ENCODE measurements at regions not wholly inside any gene's neighbourhood (a gene's known extent, or its start where the extent isn't known, plus 50 kb on each side); places are given as distances from the start of the nearest gene placed in this dataset.

- Histone ChIP-seq H3K9ac (ENCODE audit: low read depth, low read length, poor library complexity) (no peak overlapping the region), H3K36me3 (replicated peaks in 1 of 2; ENCODE audit: control insufficient read depth in 2 of 2, insufficient read depth in 2 of 2, low read length in 2 of 2) (no peaks in the 10 kb centered on the region), H3K27me3 (ENCODE audit: control insufficient read depth in 3 of 3, insufficient read depth in 3 of 3, low read depth in 1 of 3, low read length in 3 of 3) (no peaks in the 10 kb centered on the region), H2AK5ac (ENCODE audit: low read depth, low read length) (no peak overlapping the region), H2AFZ (ENCODE audit: low read length) (no peak overlapping the region), H2BK15ac (ENCODE audit: low read length) (no peak overlapping the region), H2BK5ac (ENCODE audit: low read length) (no peak overlapping the region), H3K27ac (replicated peaks; ENCODE audit: low read length) (no peak overlapping the region), H3K23ac (ENCODE audit: low read depth, low read length, poor library complexity) (no peak overlapping the region), H3K4ac (ENCODE audit: low read length) (no peak overlapping the region), H3K79me1 (ENCODE audit: low read depth, low read length) (no peaks in the 10 kb centered on the region), H2BK12ac (ENCODE audit: low read length) (no peak overlapping the region), H3K9me3 (replicated peaks in 1 of 2; ENCODE audit: control insufficient read depth in 2 of 2, insufficient read depth in 1 of 2, low read depth in 1 of 2, low read length in 2 of 2) (no peaks in the 10 kb centered on the region), H3K18ac (ENCODE audit: low read length) (no peak overlapping the region), H4K91ac (ENCODE audit: low read depth, low read length, poor library complexity) (no peak overlapping the region), H3K4me3 (ENCODE audit: low read length in 2 of 2) (no peak overlapping the region), H3K14ac (ENCODE audit: low read length) (no peak overlapping the region), H3K4me2 (ENCODE audit: insufficient read depth, low read length, poor library complexity, severe bottlenecking) (no peak overlapping the region), H4K8ac (ENCODE audit: low read depth, low read length) (no peak overlapping the region), H3K4me1 (ENCODE audit: control insufficient read depth in 2 of 2, insufficient read depth in 1 of 2, low read depth in 1 of 2, low read length in 2 of 2) (no peaks in the 10 kb centered on the region), H2BK120ac (ENCODE audit: low read depth, low read length) (no peak overlapping the region)
- no peak for DNase-seq (ENCODE audit: low spot score)
Measured at GRCh38 chr10:20446561-20447193, 450.4 kb downstream of the NEBL start.

DNA sequence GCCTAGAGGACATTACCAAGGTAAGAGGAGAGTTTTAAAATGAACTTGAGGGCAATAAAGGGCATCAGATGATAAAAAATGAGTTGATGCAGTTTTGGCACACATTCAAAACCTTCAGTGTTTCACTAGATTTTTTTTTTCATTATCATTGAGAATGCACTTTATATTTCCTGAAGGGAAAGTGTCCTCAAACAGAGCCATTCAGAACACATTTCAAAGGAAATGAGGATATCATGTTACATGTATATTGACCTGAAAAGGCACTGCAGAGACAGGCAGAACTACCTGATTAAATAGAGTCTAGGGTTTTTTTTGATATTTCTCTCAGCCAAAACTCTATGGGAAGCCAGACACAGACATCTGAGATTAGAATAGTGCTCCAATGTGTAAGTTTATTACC lies 454.0 kb downstream of the NEBL start:
- Histone ChIP-seq H2AFZ (ENCODE audit: low read length) (no peak overlapping the region), H2BK15ac (ENCODE audit: low read length) (no peak overlapping the region), H2BK5ac (ENCODE audit: low read length) (no peak overlapping the region), H3K27me3 (ENCODE audit: control insufficient read depth in 3 of 3, insufficient read depth in 3 of 3, low read depth in 1 of 3, low read length in 3 of 3) (no peaks in the 10 kb centered on the region), H3K4me2 (ENCODE audit: insufficient read depth, low read length, poor library complexity, severe bottlenecking) (no peak overlapping the region), H3K4me3 (ENCODE audit: low read length in 2 of 2) (no peak overlapping the region), H3K36me3 (replicated peaks in 1 of 2; ENCODE audit: control insufficient read depth in 2 of 2, insufficient read depth in 2 of 2, low read length in 2 of 2) (no peaks in the 10 kb centered on the region), H3K9ac (ENCODE audit: low read depth, low read length, poor library complexity) (no peak overlapping the region), H3K18ac (ENCODE audit: low read length) (no peak overlapping the region), H3K4me1 (ENCODE audit: control insufficient read depth in 2 of 2, insufficient read depth in 1 of 2, low read depth in 1 of 2, low read length in 2 of 2) (no peaks in the 10 kb centered on the region), H3K14ac (ENCODE audit: low read length) (no peak overlapping the region), H2BK12ac (ENCODE audit: low read length) (no peak overlapping the region), H3K27ac (replicated peaks; ENCODE audit: low read length) (no peak overlapping the region), H2AK5ac (ENCODE audit: low read depth, low read length) (no peak overlapping the region), H4K8ac (ENCODE audit: low read depth, low read length) (no peak overlapping the region), H3K9me3 (replicated peaks in 1 of 2; ENCODE audit: control insufficient read depth in 2 of 2, insufficient read depth in 1 of 2, low read depth in 1 of 2, low read length in 2 of 2) (no peaks in the 10 kb centered on the region), H4K91ac (ENCODE audit: low read depth, low read length, poor library complexity) (no peak overlapping the region), H2BK120ac (ENCODE audit: low read depth, low read length) (no peak overlapping the region), H3K4ac (ENCODE audit: low read length) (no peak overlapping the region), H3K23ac (ENCODE audit: low read depth, low read length, poor library complexity) (no peak overlapping the region), H3K79me1 (ENCODE audit: low read depth, low read length) (no peaks in the 10 kb centered on the region)
- no peak for DNase-seq (ENCODE audit: low spot score)

- H3K14ac ChIP-seq (ENCODE audit: low read length) = no peak overlapping the region
- H3K4me2 ChIP-seq (ENCODE audit: insufficient read depth, low read length, poor library complexity, severe bottlenecking) = no peak overlapping the region
- no peak overlapping the region for H2AFZ ChIP-seq (ENCODE audit: low read length)
- no peak overlapping the region for H2BK5ac ChIP-seq (ENCODE audit: low read length)
- no peak overlapping the region for H2AK5ac ChIP-seq (ENCODE audit: low read depth, low read length)
- DNase-seq (ENCODE audit: low spot score) = no peak
- H3K9ac ChIP-seq (ENCODE audit: low read depth, low read length, poor library complexity) = no peak overlapping the region
- H3K4me3 ChIP-seq (ENCODE audit: low read length in 2 of 2) = no peak overlapping the region
- peaks cover 0 to 8% of the 10 kb centered on the region in 2 donors for H3K9me3 ChIP-seq (replicated peaks in 1 of 2; ENCODE audit: control insufficient read depth in 2 of 2, insufficient read depth in 1 of 2, low read depth in 1 of 2, low read length in 2 of 2)
- H3K36me3 ChIP-seq (replicated peaks in 1 of 2; ENCODE audit: control insufficient read depth in 2 of 2, insufficient read depth in 2 of 2, low read length in 2 of 2) = peaks cover 0 to 3% of the 10 kb centered on the region in 2 donors
- H4K91ac ChIP-seq (ENCODE audit: low read depth, low read length, poor library complexity) = no peak overlapping the region
- H3K79me1 ChIP-seq (ENCODE audit: low read depth, low read length) = no peaks in the 10 kb centered on the region
- no peaks in the 10 kb centered on the region for H3K27me3 ChIP-seq (ENCODE audit: control insufficient read depth in 3 of 3, insufficient read depth in 3 of 3, low read depth in 1 of 3, low read length in 3 of 3)
- no peak overlapping the region for H3K4ac ChIP-seq (ENCODE audit: low read length)
- no peak overlapping the region for H4K8ac ChIP-seq (ENCODE audit: low read depth, low read length)
- H3K27ac ChIP-seq (replicated peaks; ENCODE audit: low read length) = no peak overlapping the region
- no peak overlapping the region for H3K23ac ChIP-seq (ENCODE audit: low read depth, low read length, poor library complexity)
- H2BK12ac ChIP-seq (ENCODE audit: low read length) = no peak overlapping the region
- no peak overlapping the region for H3K18ac ChIP-seq (ENCODE audit: low read length)
- no CpG with 5 or more reads among the region's 2 CpGs for WGBS, 2 donors (ENCODE audit: extremely low coverage in 2 of 2, insufficient read length in 2 of 2, insufficient replicate concordance in 1 of 2)
- H3K4me1 ChIP-seq (ENCODE audit: control insufficient read depth in 2 of 2, insufficient read depth in 1 of 2, low read depth in 1 of 2, low read length in 2 of 2) = no peaks in the 10 kb centered on the region
- no peak overlapping the region for H2BK120ac ChIP-seq (ENCODE audit: low read depth, low read length)
- no peak overlapping the region for H2BK15ac ChIP-seq (ENCODE audit: low read length)
Measured at GRCh38 chr10:20429742-20430141, 467.4 kb downstream of the NEBL start.

- Histone ChIP-seq H2AK5ac (ENCODE audit: low read depth, low read length) (no peak overlapping the region), H3K18ac (ENCODE audit: low read length) (no peak overlapping the region), H3K9me3 (replicated peaks in 1 of 2; ENCODE audit: control insufficient read depth in 2 of 2, insufficient read depth in 1 of 2, low read depth in 1 of 2, low read length in 2 of 2) (peaks cover 0 to 8% of the 10 kb centered on the region in 2 donors), H3K4me1 (ENCODE audit: control insufficient read depth in 2 of 2, insufficient read depth in 1 of 2, low read depth in 1 of 2, low read length in 2 of 2) (no peaks in the 10 kb centered on the region), H3K27ac (replicated peaks; ENCODE audit: low read length) (no peak overlapping the region), H3K79me1 (ENCODE audit: low read depth, low read length) (no peaks in the 10 kb centered on the region), H3K4me3 (ENCODE audit: low read length in 2 of 2) (no peak overlapping the region), H4K91ac (ENCODE audit: low read depth, low read length, poor library complexity) (no peak overlapping the region), H3K36me3 (replicated peaks in 1 of 2; ENCODE audit: control insufficient read depth in 2 of 2, insufficient read depth in 2 of 2, low read length in 2 of 2) (peaks cover 0 to 3% of the 10 kb centered on the region in 2 donors), H2BK5ac (ENCODE audit: low read length) (no peak overlapping the region), H4K8ac (ENCODE audit: low read depth, low read length) (no peak overlapping the region), H2BK120ac (ENCODE audit: low read depth, low read length) (no peak overlapping the region), H3K23ac (ENCODE audit: low read depth, low read length, poor library complexity) (no peak overlapping the region), H3K27me3 (ENCODE audit: control insufficient read depth in 3 of 3, insufficient read depth in 3 of 3, low read depth in 1 of 3, low read length in 3 of 3) (no peaks in the 10 kb centered on the region), H2AFZ (ENCODE audit: low read length) (no peak overlapping the region), H3K14ac (ENCODE audit: low read length) (no peak overlapping the region), H3K9ac (ENCODE audit: low read depth, low read length, poor library complexity) (no peak overlapping the region), H2BK12ac (ENCODE audit: low read length) (no peak overlapping the region), H3K4ac (ENCODE audit: low read length) (no peak overlapping the region), H3K4me2 (ENCODE audit: insufficient read depth, low read length, poor library complexity, severe bottlenecking) (no peak overlapping the region), H2BK15ac (ENCODE audit: low read length) (no peak overlapping the region)
- WGBS, 2 donors (ENCODE audit: extremely low coverage in 2 of 2, insufficient read length in 2 of 2, insufficient replicate concordance in 1 of 2) = no CpG with 5 or more reads among the region's 1 CpG
- no peak for DNase-seq (ENCODE audit: low spot score)
Measured at GRCh38 chr10:20427821-20428220, 469.3 kb downstream of the NEBL start.

All from neuronal stem cell (in vitro differentiated cells).